ENCODE measurements at regions not wholly inside any gene's neighbourhood (a gene's known extent, or its start where the extent isn't known, plus 50 kb on each side); places are given as distances from the start of the nearest gene placed in this dataset.

DNA sequence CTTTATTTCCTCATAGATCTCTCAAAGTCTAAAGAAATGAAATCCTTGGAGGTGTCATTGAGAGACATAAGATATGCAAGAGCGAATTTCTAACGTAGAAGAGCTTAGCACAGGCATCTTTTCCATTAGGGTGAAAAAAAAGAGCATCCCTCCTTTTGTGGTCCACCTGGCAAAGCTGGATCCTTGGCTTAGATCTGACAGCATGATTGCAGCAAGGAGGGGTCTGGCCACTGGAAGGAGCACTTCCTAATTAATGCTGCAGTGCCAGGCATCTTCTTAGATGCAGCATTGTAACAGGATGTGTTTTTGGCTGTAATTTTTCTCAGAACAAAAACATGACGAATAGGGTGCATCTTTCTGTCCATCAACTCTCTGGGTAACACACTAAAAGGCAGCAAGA, 60.1 kb upstream of the TFAP2D start:
- FAIRE-seq, result no peak

GRCh38 chr6:50654155-50654554, 59.2 kb upstream of the TFAP2D start:
- no peak for FAIRE-seq

DNA sequence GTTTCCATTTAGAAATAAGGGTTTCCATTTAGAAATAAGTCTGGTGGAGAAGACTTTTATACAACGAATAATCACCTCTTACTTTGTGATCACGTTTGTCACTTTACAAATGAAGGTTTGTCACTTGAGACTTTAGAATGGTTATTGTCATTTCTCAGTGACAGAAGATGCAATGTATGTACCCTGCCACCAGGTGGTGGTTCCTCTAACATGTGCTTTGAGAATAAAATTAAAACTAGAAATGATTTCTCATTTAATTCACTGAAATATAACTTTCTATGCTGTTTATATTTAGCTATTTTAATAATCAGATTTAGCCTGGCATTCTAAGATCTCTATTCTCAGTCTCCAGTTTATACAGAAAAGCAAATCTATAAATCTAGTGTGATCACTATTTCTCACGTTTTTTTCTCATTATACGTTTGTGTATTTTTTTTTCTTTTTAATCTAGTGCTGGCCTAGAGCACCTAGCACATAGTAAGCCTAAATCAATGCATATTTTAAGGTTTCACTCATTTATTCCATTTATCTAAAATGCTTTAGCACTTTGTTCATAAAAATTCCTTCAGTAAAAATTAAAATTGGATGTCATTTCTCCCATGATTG, 57.4 kb upstream of the TFAP2D start:
- no peak for FAIRE-seq

GRCh38 chr6:50657513-50657912, 55.8 kb upstream of the TFAP2D start:
- FAIRE-seq, result no peak

- FAIRE-seq, result no peak
Measured at GRCh38 chr6:50658561-50658960, 54.8 kb upstream of the TFAP2D start.

GRCh38 chr6:50661636-50662035, 51.7 kb upstream of the TFAP2D start:
- FAIRE-seq, result no peak

Data from colon (tissue), 2 donors.